IMR-90 (cell line): ENCODE measurements at regions not wholly inside any gene's neighbourhood (a gene's known extent, or its start where the extent isn't known, plus 50 kb on each side); places are given as distances from the start of the nearest gene placed in this dataset.

Source experiments
- ATAC-seq: fragments of 200-7000 bp; cut with Tn5 transposase; 2 replicates; pipeline ENCODE4 v1.9.1; 2020; ENCODE audit warnings: low read depth, mild to moderate bottlenecking, moderate library complexity
- BruUV-seq: library from RNA; stranded (reverse); fragments of 400-500 nt; replicated peaks from 2 replicates; lab custom pipeline; 2021; lab: Mats Ljungman, UMichigan
- CTCF ChIA-PET: fragments of 300-600 bp; formaldehyde crosslinking; extraction: SDS; loops from one replicate; lab custom pipeline; 2021; ENCODE audit warnings: antibody characterized with exemption; lab: Yijun Ruan, JAX
- POLR2A ChIA-PET: fragments of 300-600 bp; sonication (Branson Sonifier 250); formaldehyde crosslinking; loops from one replicate; lab custom pipeline; 2022; ENCODE audit warnings: antibody characterized with exemption; ENCODE audit not compliant: unreplicated experiment; lab: Charles Lee
- DNase-seq: peaks from one replicate; pipeline ENCODE4 v3.0.0; 2013
- H2AFZ ChIP-seq: replicated peaks from 2 replicates; pipeline ENCODE3; 2013; ENCODE audit warnings: low read length, mild to moderate bottlenecking; ENCODE audit not compliant: poor library complexity
- H2AK5ac ChIP-seq: 2 replicates; pipeline ENCODE4 v1.6.1; 2013; ENCODE audit warnings: low read depth, low read length, inconsistent platforms
- H2AK9ac ChIP-seq: replicated peaks from 2 replicates; pipeline ENCODE3; 2013; ENCODE audit warnings: mild to moderate bottlenecking, low read depth, low read length, moderate library complexity; ENCODE audit not compliant: poor library complexity
- H2BK120ac ChIP-seq: 2 replicates; pipeline ENCODE4 v1.6.1; 2013; ENCODE audit warnings: low read depth, low read length, inconsistent platforms
- H2BK15ac ChIP-seq: 3 replicates; pipeline ENCODE4 v1.6.1; 2013; ENCODE audit warnings: low read depth, low read length, inconsistent platforms
- H2BK20ac ChIP-seq: 2 replicates; pipeline ENCODE4 v1.6.1; 2013; ENCODE audit warnings: low read depth, mild to moderate bottlenecking, inconsistent platforms, low read length, moderate library complexity
- H2BK5ac ChIP-seq: 2 replicates; pipeline ENCODE4 v1.6.1; 2013; ENCODE audit warnings: mild to moderate bottlenecking, low read depth, low read length, inconsistent platforms; ENCODE audit not compliant: poor library complexity, severe bottlenecking
- H3K14ac ChIP-seq: replicated peaks from 2 replicates; pipeline ENCODE4 v1.6.1; 2013; ENCODE audit warnings: low read depth, low read length, inconsistent platforms
- H3K18ac ChIP-seq: 2 replicates; pipeline ENCODE4 v1.6.1; 2013; ENCODE audit warnings: low read depth, low read length, control low read depth
- H3K23ac ChIP-seq: 2 replicates; pipeline ENCODE4 v1.6.1; 2013; ENCODE audit warnings: low read depth, low read length, inconsistent platforms
- H3K27ac ChIP-seq: 2 replicates; pipeline ENCODE4 v1.5.1; 2013; ENCODE audit warnings: mild to moderate bottlenecking, control low read depth, low read length; ENCODE audit not compliant: insufficient read depth
- H3K27me3 ChIP-seq: 2 replicates; pipeline ENCODE4 v1.6.1; 2013; ENCODE audit warnings: low read length; ENCODE audit not compliant: control insufficient read depth, insufficient read depth
- H3K36me3 ChIP-seq: 2 replicates; pipeline ENCODE4 v1.6.1; 2013; ENCODE audit warnings: low read length, mixed read lengths; ENCODE audit not compliant: control insufficient read depth, insufficient read depth
- H3K4ac ChIP-seq: 2 replicates; pipeline ENCODE4 v1.6.1; 2013; ENCODE audit warnings: low read depth, low read length, inconsistent platforms
- H3K4me1 ChIP-seq: 2 replicates; pipeline ENCODE4 v1.6.1; 2013; ENCODE audit warnings: low read length, mixed read lengths; ENCODE audit not compliant: control insufficient read depth, insufficient read depth
- H3K4me2 ChIP-seq: 2 replicates; pipeline ENCODE4 v1.6.1; 2013; ENCODE audit warnings: low read depth, mild to moderate bottlenecking, control low read depth, low read length, moderate library complexity
- H3K4me3 ChIP-seq: 2 replicates; pipeline ENCODE4 v1.5.1; 2013; ENCODE audit warnings: low read depth, mild to moderate bottlenecking, control low read depth, low read length, moderate library complexity; ENCODE audit not compliant: insufficient read depth
- H3K56ac ChIP-seq: 2 replicates; pipeline ENCODE4 v1.6.1; 2013; ENCODE audit warnings: low read length, inconsistent platforms; ENCODE audit not compliant: insufficient read depth; ENCODE audit errors: extremely low read depth
- H3K79me1 ChIP-seq, 2 experiments: 2 replicates each; pipeline ENCODE4 v1.6.1; 2013; ENCODE audit warnings: low read length in 2 of 2, inconsistent platforms in 1 of 2, low read depth in 1 of 2
- H3K9ac ChIP-seq: 2 replicates; pipeline ENCODE4 v1.6.1; 2013; ENCODE audit warnings: low read depth, low read length, control low read depth
- H3K9me1 ChIP-seq: 2 replicates; pipeline ENCODE4 v1.6.1; 2013; ENCODE audit warnings: low read length, inconsistent platforms; ENCODE audit not compliant: insufficient read depth
- H3K9me3 ChIP-seq: 2 replicates; pipeline ENCODE4 v1.6.1; 2013; ENCODE audit warnings: low read length; ENCODE audit not compliant: control insufficient read depth, insufficient read depth
- H4K20me1 ChIP-seq: 2 replicates; pipeline ENCODE4 v1.6.1; 2013; ENCODE audit warnings: low read length, inconsistent platforms; ENCODE audit not compliant: insufficient read depth
- H4K5ac ChIP-seq: 2 replicates; pipeline ENCODE4 v1.6.1; 2013; ENCODE audit warnings: mild to moderate bottlenecking, low read depth, low read length, control low read depth
- H4K8ac ChIP-seq, 2 experiments: 2 replicates each; pipeline ENCODE4 v1.6.1; 2013; ENCODE audit warnings: low read depth in 2 of 2, low read length in 2 of 2, control low read depth in 1 of 2, inconsistent platforms in 1 of 2
- H4K91ac ChIP-seq: 2 replicates; pipeline ENCODE4 v1.6.1; 2013; ENCODE audit warnings: low read depth, low read length, inconsistent platforms; ENCODE audit not compliant: insufficient read depth
- BHLHE40 ChIP-seq: fragments of 150-350 bp; IDR thresholded peaks from 2 replicates; pipeline ENCODE4 v1.6.1; 2016; ENCODE audit warnings: mild to moderate bottlenecking, low read depth, low read length
- CEBPB ChIP-seq: IDR thresholded peaks from 2 replicates; pipeline ENCODE4 v1.6.1; 2012; ENCODE audit warnings: low read depth, low read length, improper control_type of control experiment
- MXI1 ChIP-seq: IDR thresholded peaks from 2 replicates; pipeline ENCODE4 v1.6.1; 2012; ENCODE audit warnings: low read depth, mild to moderate bottlenecking, low read length, moderate library complexity, borderline replicate concordance
- RCOR1 ChIP-seq: IDR thresholded peaks from 2 replicates; pipeline ENCODE4 v1.6.1; 2012; ENCODE audit warnings: mild to moderate bottlenecking, low read length, improper control_type of control experiment; ENCODE audit not compliant: insufficient replicate concordance
- RFX5 ChIP-seq: IDR thresholded peaks from 2 replicates; pipeline ENCODE4 v1.8.0; 2012; ENCODE audit warnings: low read depth, mild to moderate bottlenecking, low read length, moderate library complexity
- dilution Hi-C: fragments of 300-500 bp; cut with HindIII; formaldehyde crosslinking; loops from one replicate; pipeline ENCODE4 v1.14.3; 2018; ENCODE audit warnings: low sequenced_read_pairs; ENCODE audit not compliant: unreplicated experiment
- in situ Hi-C: fragments of 300-500 bp; cut with MboI; formaldehyde crosslinking; loops from 3 replicates; pipeline ENCODE4 v1.14.3; 2019; ENCODE audit warnings: low sequenced_read_pairs, inconsistent platforms, mixed read lengths
- intact Hi-C: fragments of 100-400 bp; cut with micrococcal nuclease; formaldehyde crosslinking; loops from 2 replicates; pipeline ENCODE4 v1.10.0; 2022
- TF ChIP-seq, protein P1 (sequence below): fragments of 150-350 bp; IDR thresholded peaks from 2 replicates; pipeline ENCODE4 v1.6.1; 2017; ENCODE audit warnings: mild to moderate bottlenecking, antibody characterized with exemption, low read length, low read depth

DNA sequence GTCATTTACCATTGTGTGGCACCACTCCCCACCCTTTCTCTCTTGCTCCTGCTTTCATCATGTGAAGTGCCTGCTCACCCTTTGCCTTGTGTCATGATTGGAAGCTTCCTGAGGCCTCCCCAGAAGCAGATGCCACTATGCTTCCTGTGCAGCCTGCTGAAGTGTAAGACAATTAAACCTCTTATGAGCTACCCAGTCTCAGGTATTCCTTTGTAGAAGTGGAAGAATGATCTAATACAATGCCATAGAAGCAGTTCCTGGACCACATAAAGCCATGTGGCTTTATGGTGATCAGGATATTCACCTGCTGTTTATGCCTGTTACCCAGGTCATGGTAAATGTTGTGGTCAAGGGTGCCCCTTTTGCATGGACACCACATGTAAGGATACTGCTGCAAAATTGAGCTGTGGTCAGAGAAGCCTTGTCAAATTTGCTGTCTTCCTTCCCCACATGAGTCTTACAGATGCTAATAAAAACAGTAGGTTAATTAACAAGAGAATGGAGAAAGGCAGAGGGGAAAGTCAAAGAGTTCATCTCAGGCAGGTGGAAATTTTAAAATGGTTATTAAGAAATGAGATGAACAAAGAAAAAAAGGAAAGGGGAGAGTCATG, 112.8 kb upstream of the IFNG-AS1 start:
- no TSS peak for BruUV-seq
- POLR2A ChIA-PET, result no interaction called here

More for the DNA sequence above, 112.8 kb upstream of the IFNG-AS1 start:
- no peak overlapping the region for H2BK5ac ChIP-seq
- H3K18ac ChIP-seq, result no peak overlapping the region
- no peak overlapping the region for H2AFZ ChIP-seq
- CTCF ChIA-PET, result interaction anchor here (0.7 kb wide), 1 partner anchor 283 kb away, joined by 3 read pairs; no protein-coding TSS in a partner anchor
- H2BK15ac ChIP-seq, result no peak overlapping the region
- no peak overlapping the region for H2BK20ac ChIP-seq
- no peak overlapping the region for H3K4me2 ChIP-seq
- H3K23ac ChIP-seq, result no peak overlapping the region
- H3K56ac ChIP-seq, result no peak overlapping the region
- no peak overlapping the region for H2AK5ac ChIP-seq
- no peaks in the 10 kb centered on the region for H4K20me1 ChIP-seq
- intact Hi-C loops (no loop called here), in situ Hi-C loops (no loop called here), dilution Hi-C loops (no loop called here)
- no peak overlapping the region for H2AK9ac ChIP-seq
- TF ChIP-seq, protein P1, sequence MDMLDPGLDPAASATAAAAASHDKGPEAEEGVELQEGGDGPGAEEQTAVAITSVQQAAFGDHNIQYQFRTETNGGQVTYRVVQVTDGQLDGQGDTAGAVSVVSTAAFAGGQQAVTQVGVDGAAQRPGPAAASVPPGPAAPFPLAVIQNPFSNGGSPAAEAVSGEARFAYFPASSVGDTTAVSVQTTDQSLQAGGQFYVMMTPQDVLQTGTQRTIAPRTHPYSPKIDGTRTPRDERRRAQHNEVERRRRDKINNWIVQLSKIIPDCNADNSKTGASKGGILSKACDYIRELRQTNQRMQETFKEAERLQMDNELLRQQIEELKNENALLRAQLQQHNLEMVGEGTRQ, result no peak
- TF ChIP-seq CEBPB (no peak), BHLHE40 (no peak), RFX5 (no peak), RCOR1 (no peak), MXI1 (no peak)
- no peaks in the 10 kb centered on the region for H3K9me1 ChIP-seq
- H3K36me3 ChIP-seq, result no peaks in the 10 kb centered on the region
- no peak overlapping the region for H3K4me3 ChIP-seq
- no peak overlapping the region for H2BK120ac ChIP-seq
- H4K5ac ChIP-seq, result no peak overlapping the region
- DNase-seq (no peak), ATAC-seq (no peak)
- no peaks in the 10 kb centered on the region for H3K79me1 ChIP-seq
- no peak overlapping the region for H3K9ac ChIP-seq
- H4K91ac ChIP-seq, result no peak overlapping the region
- H3K27ac ChIP-seq, result no peak overlapping the region
- H4K8ac ChIP-seq, result no peak overlapping the region
- no peaks in the 10 kb centered on the region for H3K4me1 ChIP-seq
- H3K27me3 ChIP-seq, result peaks cover 7% of the 10 kb centered on the region; the same call in 1 of the 2 replicates
- H3K4ac ChIP-seq, result no peak overlapping the region
- H3K9me3 ChIP-seq, result no peaks in the 10 kb centered on the region
- H3K14ac ChIP-seq, result no peak overlapping the region
